MG63 (cell line): ENCODE measurements at regions not wholly inside any gene's neighbourhood (a gene's known extent, or its start where the extent isn't known, plus 50 kb on each side); places are given as distances from the start of the nearest gene placed in this dataset.
"Not testable (repeated sequence)": the region's sequence is repeated elsewhere in the genome, so short reads cannot be mapped to it uniquely, and the experiment has no call there.

Source experiments
- DNase-seq: peaks from one replicate; pipeline ENCODE4 v3.0.0-alpha.2; 2020
- H3K27me3 ChIP-seq: fragments of 250-450 bp; sonication (Bioruptor Pico); 2 replicates; pipeline ENCODE4 v1.5.1; 2020; ENCODE audit warnings: mild to moderate bottlenecking, moderate library complexity
- H3K36me3 ChIP-seq: fragments of 250-450 bp; sonication (Bioruptor Pico); 2 replicates; pipeline ENCODE4 v1.5.1; 2020; ENCODE audit warnings: mild to moderate bottlenecking, moderate library complexity
- H3K4me3 ChIP-seq: fragments of 250-450 bp; sonication (Bioruptor Pico); 2 replicates; pipeline ENCODE4 v1.5.1; 2020; ENCODE audit warnings: mild to moderate bottlenecking, moderate library complexity
- H3K9me3 ChIP-seq: fragments of 250-450 bp; sonication (Bioruptor Pico); 2 replicates; pipeline ENCODE4 v1.5.1; 2020; ENCODE audit warnings: mild to moderate bottlenecking, moderate library complexity

DNA sequence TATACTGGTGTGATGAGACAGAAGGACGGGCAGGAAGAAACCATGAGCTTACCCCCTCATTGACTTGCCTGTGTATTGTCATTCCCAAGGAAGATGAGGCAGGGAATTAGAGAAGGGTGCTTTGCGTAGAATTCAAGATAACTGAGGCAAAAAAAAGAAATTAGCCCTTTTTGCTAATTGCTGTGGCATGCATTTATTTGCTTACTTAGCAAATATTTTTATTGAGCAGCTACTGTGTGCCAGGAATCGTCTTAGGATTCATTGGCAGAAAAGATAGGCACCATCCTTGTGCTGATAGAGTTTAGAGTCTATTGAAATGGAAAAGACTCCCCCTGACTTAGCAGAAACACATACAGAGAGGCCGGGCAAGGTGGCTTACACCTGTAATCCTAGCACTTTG lies 541.9 kb downstream of the TMEM114 start:
- no peaks in the 10 kb centered on the region for H3K36me3 ChIP-seq
- DNase-seq: no peak
- H3K9me3 ChIP-seq: no peaks in the 10 kb centered on the region
- H3K27me3 ChIP-seq: no peaks in the 10 kb centered on the region
- no peak overlapping the region for H3K4me3 ChIP-seq

GRCh38 chr16:8047736-8048135 lies 542.6 kb downstream of the TMEM114 start:
- no peak overlapping the region for H3K4me3 ChIP-seq
- H3K9me3 ChIP-seq: no peaks in the 10 kb centered on the region
- no peak for DNase-seq
- no peaks in the 10 kb centered on the region for H3K36me3 ChIP-seq
- H3K27me3 ChIP-seq: no peaks in the 10 kb centered on the region

GRCh38 chr16:8044796-8045195 lies 545.5 kb downstream of the TMEM114 start:
- Histone ChIP-seq H3K27me3 (no peaks in the 10 kb centered on the region), H3K4me3 (no peak overlapping the region), H3K36me3 (no peaks in the 10 kb centered on the region), H3K9me3 (no peaks in the 10 kb centered on the region)
- DNase-seq: peak; percentile 15

GRCh38 chr16:8032406-8032805 lies 557.9 kb downstream of the TMEM114 start:
- no peaks in the 10 kb centered on the region for H3K27me3 ChIP-seq
- no peak for DNase-seq
- no peak overlapping the region for H3K4me3 ChIP-seq
- no peaks in the 10 kb centered on the region for H3K9me3 ChIP-seq
- no peaks in the 10 kb centered on the region for H3K36me3 ChIP-seq

DNA sequence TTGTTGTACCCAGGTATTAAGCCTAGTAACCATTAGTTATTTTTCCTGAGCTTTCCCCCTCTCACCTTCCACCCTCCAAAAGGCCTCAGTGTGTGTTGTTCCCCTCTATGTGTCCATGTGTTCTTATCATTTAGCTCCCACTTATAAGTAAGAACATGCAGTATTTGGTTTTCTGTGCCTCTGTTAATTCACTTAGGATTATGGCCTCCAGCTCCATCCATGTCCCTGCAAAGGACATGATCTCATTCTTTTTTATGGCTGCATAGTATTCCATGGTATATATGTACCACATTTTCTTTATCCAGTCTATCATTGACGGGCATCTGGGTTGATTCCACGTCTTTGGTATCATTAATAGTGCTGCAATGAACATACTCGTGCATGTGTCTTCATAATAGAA lies 560.3 kb downstream of the TMEM114 start:
- DNase-seq, H3K36me3 ChIP-seq, H3K4me3 ChIP-seq, H3K9me3 ChIP-seq, H3K27me3 ChIP-seq: not testable (repeated sequence)

DNA sequence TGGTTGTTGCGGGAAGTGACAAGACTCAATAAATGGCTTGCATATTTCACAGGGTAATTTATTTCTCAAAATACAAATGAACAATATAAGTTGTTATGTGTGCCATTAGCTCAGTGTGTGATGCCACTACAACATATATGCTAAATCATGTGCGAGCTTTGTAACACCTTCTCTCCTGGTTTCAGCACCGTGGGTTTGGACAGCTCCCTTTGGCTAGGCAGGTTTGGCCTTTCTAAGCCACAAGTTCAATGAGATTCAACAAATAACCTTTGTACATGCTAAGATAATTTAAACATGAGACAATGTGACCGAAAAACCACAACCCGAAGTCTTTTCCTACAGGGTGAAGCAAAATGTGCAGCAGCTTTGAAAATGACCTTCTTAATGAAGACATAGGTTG lies 563.9 kb downstream of the TMEM114 start:
- Histone ChIP-seq H3K4me3 (no peak overlapping the region), H3K36me3 (no peaks in the 10 kb centered on the region), H3K9me3 (no peaks in the 10 kb centered on the region), H3K27me3 (no peaks in the 10 kb centered on the region)
- no peak for DNase-seq

GRCh38 chr16:8023326-8023725 lies 567.0 kb downstream of the TMEM114 start:
- H3K36me3 ChIP-seq: no peaks in the 10 kb centered on the region
- no peak overlapping the region for H3K4me3 ChIP-seq
- no peaks in the 10 kb centered on the region for H3K9me3 ChIP-seq
- H3K27me3 ChIP-seq: no peaks in the 10 kb centered on the region
- no peak for DNase-seq

- no peak overlapping the region for H3K4me3 ChIP-seq
- no peaks in the 10 kb centered on the region for H3K27me3 ChIP-seq
- H3K36me3 ChIP-seq: no peaks in the 10 kb centered on the region
- no peak for DNase-seq
- H3K9me3 ChIP-seq: no peaks in the 10 kb centered on the region
Measured at GRCh38 chr16:8005096-8005860, 585.0 kb downstream of the TMEM114 start.

GRCh38 chr16:7998789-7999453 lies 591.4 kb downstream of the TMEM114 start:
- H3K36me3 ChIP-seq: no peaks in the 10 kb centered on the region
- no peak for DNase-seq
- 0 out of 2 replicates have a peak, but pooled peaks cover 2% of the 10 kb centered on the region for H3K27me3 ChIP-seq
- no peak overlapping the region for H3K4me3 ChIP-seq
- no peaks in the 10 kb centered on the region for H3K9me3 ChIP-seq

GRCh38 chr16:7997966-7998365 lies 592.3 kb downstream of the TMEM114 start:
- H3K9me3 ChIP-seq: no peaks in the 10 kb centered on the region
- DNase-seq: no peak
- H3K4me3 ChIP-seq: no peak overlapping the region

DNA sequence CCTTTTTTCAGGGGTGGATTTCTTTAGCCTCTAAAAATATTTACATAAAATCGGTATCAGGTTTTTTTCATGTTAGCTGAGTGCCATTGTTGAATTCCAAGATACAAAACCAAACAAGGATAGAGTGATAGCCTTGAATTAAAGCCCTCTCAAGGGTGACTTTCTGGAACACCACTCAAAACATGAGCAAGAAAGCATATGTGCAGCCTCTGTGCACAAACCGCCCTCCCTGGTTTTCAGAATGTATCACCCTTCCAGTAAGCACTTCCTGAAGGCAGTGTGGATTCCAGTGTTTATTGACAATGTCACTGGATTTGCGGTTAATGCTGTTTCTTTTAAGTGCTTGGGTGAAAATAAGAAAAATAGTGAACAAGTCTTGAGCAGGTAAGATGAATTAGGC lies 597.7 kb downstream of the TMEM114 start:
- no peaks in the 10 kb centered on the region for H3K9me3 ChIP-seq
- H3K4me3 ChIP-seq: no peak overlapping the region
- H3K36me3 ChIP-seq: no peaks in the 10 kb centered on the region
- no peak for DNase-seq
- peaks cover 8% of the 10 kb centered on the region; the same call in 1 of the 2 replicates for H3K27me3 ChIP-seq

More at GRCh38 chr16:7997966-7998365, 592.3 kb downstream of the TMEM114 start:
- H3K36me3 ChIP-seq: no peaks in the 10 kb centered on the region
- 0 out of 2 replicates have a peak, but pooled peaks cover 4% of the 10 kb centered on the region for H3K27me3 ChIP-seq

DNA sequence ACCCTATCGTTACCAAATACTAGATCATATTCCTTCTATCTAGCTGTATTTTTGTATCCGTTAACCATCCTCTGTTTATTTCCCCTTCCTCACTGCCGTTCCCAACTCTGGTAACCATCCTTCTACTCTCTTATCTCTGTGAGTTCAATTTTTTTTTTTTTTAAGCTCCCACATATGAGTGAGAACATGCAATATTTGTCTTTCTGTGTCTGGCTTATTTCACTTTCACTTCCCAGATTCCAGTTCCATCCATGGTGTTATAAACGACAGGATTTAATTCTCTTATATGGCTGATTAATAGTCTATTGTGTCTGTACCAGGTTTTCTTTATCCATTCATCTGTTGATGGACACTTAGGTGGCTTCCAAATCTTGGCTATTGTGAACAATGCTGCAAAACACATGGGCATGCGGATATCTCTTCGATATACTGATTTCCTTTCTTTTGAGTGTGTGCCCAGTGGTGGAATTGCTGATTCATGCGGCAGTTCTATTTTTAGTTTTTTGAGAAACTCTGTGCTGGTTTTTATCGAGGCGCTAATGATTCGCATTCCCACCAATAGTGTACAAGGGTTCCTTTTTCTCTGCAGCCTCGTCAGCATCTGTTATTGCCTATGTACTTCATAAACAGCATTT lies 599.6 kb downstream of the TMEM114 start:
- peaks cover 8% of the 10 kb centered on the region; the same call in 1 of the 2 replicates for H3K27me3 ChIP-seq
- no peak overlapping the region for H3K4me3 ChIP-seq
- no peaks in the 10 kb centered on the region for H3K36me3 ChIP-seq
- H3K9me3 ChIP-seq: no peaks in the 10 kb centered on the region
- DNase-seq: no peak

DNA sequence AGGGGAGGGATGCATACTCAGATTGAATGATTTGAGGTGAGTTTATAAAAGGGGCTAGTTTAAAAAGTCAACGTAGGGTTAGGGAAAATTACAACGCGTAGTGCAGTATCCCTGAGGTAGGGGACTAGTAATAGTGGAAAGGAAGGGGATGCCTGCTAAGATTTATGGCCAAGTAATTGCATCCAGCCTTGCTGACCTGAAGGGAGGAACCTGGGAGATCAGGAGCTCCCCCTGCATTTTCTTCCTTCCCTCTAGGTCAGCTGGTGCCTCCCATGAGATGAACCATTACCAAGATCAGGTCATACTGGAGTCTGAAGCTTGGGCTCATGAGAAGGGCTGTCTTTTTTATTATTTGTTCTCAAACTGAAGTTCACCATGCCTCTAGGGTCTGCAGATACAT lies 606.6 kb downstream of the TMEM114 start:
- Histone ChIP-seq H3K27me3 (peaks cover 4% of the 10 kb centered on the region; the same call in 1 of the 2 replicates), H3K4me3 (no peak overlapping the region), H3K9me3 (no peaks in the 10 kb centered on the region), H3K36me3 (no peaks in the 10 kb centered on the region)
- DNase-seq: no peak

DNA sequence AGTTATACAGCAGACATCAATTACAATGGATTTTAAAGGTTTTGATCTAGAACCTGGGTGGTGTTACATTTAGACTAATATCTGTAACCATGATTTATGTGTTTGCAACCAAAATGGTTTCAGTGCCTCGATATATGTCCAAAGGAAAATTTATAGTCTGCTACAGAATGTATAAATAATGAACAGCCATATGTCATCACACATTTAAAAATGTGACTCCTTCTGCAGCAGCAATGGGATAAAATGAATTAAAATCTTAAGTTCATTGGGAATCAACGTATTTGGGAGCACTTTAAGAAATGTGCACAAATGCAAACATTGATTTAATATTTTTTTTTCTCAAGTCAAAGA lies 610.2 kb downstream of the TMEM114 start:
- Histone ChIP-seq H3K36me3 (no peaks in the 10 kb centered on the region), H3K27me3 (0 out of 2 replicates have a peak, but pooled peaks cover 4% of the 10 kb centered on the region), H3K9me3 (no peaks in the 10 kb centered on the region), H3K4me3 (no peak overlapping the region)
- DNase-seq: no peak

DNA sequence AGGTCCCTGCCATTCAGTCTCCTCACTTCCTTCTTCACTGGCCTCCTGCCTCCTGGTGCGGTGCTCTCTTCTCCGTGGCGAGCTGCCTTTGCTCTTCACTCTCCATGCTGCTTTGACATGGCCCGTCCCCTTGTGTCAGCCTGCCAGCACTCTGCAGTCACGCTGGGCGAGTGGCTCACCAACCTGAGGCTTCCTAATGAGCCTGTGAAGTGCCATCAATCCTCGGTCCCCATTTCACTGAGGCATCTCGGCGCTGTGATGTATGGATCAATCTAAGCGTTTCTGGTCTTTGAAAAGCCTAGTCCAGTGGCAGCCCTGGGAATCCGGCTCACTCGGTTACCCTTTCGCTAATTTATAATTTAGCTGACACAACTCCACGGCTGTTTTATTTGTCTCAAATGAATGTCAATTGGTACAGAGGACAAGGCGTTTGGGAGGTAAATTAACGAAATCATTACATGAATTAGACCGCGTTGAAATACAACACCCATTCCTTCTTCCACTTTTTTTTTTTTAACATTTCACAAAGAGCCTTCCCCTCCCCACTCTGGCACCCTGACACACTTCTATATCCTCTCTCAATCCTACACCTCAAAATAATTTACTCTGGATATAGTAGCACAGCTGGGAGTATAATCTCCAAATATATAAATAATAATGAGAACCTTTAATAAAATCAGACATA lies 610.7 kb downstream of the TMEM114 start:
- Histone ChIP-seq H3K36me3 (no peaks in the 10 kb centered on the region), H3K27me3 (0 out of 2 replicates have a peak, but pooled peaks cover 4% of the 10 kb centered on the region), H3K9me3 (no peaks in the 10 kb centered on the region), H3K4me3 (no peak overlapping the region)
- no peak for DNase-seq

- H3K27me3 ChIP-seq: 0 out of 2 replicates have a peak, but pooled peaks cover 4% of the 10 kb centered on the region
- DNase-seq: no peak
Measured at GRCh38 chr16:7976563-7976962, 613.7 kb downstream of the TMEM114 start.

DNA sequence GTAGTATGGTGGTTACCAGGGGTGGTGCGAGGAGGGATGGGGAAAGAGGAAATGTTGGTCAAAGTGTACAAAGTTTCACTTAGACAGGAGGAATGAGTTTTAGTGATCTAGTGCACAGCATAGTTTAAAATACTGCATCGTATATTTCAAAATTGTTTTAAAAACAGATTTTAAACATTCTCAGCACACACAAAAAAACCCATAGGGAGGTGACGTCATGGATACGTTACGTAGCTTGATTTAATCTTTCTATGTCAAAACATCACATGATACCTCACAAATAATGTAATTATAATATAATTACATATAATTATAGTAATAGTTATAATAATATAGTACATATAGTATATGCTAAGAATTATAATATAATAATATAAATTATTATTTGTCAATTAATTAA lies 614.2 kb downstream of the TMEM114 start:
- no peaks in the 10 kb centered on the region for H3K36me3 ChIP-seq
- H3K4me3 ChIP-seq: no peak overlapping the region
- no peaks in the 10 kb centered on the region for H3K9me3 ChIP-seq
- DNase-seq: no peak
- 0 out of 2 replicates have a peak, but pooled peaks cover 4% of the 10 kb centered on the region for H3K27me3 ChIP-seq

More at GRCh38 chr16:7976563-7976962, 613.7 kb downstream of the TMEM114 start:
- Histone ChIP-seq H3K36me3 (no peaks in the 10 kb centered on the region), H3K4me3 (no peak overlapping the region), H3K9me3 (no peaks in the 10 kb centered on the region)
